SK-N-SH (cell line): ENCODE measurements at regions not wholly inside any gene's neighbourhood (a gene's known extent, or its start where the extent isn't known, plus 50 kb on each side); places are given as distances from the start of the nearest gene placed in this dataset.

ENCODE experiments used
- CTCF ChIP-seq: fragments of 200-600 bp; sonication (generic); IDR thresholded peaks from 2 replicates; pipeline ENCODE4 v1.6.1; 2017; ENCODE audit warnings: antibody characterized with exemption, mild to moderate bottlenecking, moderate library complexity
- FOXJ3 ChIP-seq: sonication (generic); formaldehyde crosslinking; IDR thresholded peaks from 2 replicates; pipeline ENCODE4 v1.5.1; 2020; ENCODE audit warnings: mild to moderate bottlenecking, missing genetic modification reagents
- GABPA ChIP-seq: IDR thresholded peaks from 2 replicates; pipeline ENCODE4 v1.4.0; 2012; ENCODE audit warnings: low read depth, mild to moderate bottlenecking
- TF ChIP-seq, protein P1 (sequence below): IDR thresholded peaks from 2 replicates; pipeline ENCODE4 v1.4.0; 2012; ENCODE audit warnings: low read depth, borderline replicate concordance

GRCh38 chr6:28632326-28632851 lies 106.7 kb downstream of the GPX5 start:
- TF ChIP-seq CTCF (no peak), GABPA (no peak), FOXJ3 (CRISPR knock-in tag) (no peak)
- TF ChIP-seq, protein P1, sequence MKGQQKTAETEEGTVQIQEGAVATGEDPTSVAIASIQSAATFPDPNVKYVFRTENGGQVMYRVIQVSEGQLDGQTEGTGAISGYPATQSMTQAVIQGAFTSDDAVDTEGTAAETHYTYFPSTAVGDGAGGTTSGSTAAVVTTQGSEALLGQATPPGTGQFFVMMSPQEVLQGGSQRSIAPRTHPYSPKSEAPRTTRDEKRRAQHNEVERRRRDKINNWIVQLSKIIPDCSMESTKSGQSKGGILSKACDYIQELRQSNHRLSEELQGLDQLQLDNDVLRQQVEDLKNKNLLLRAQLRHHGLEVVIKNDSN: no peak
